ACHN (cell line): ENCODE measurements at regions not wholly inside any gene's neighbourhood (a gene's known extent, or its start where the extent isn't known, plus 50 kb on each side); places are given as distances from the start of the nearest gene placed in this dataset.
A peak's percentile ranks its signal among the peaks of the same experiment; 100 is the strongest.
"Not testable (repeated sequence)": the region's sequence is repeated elsewhere in the genome, so short reads cannot be mapped to it uniquely, and the experiment has no call there.

Source experiments
- DNase-seq: peaks from one replicate; pipeline ENCODE4 v3.0.0-alpha.2; 2015
- in situ Hi-C: cut with HindIII; loops from 2 replicates; pipeline ENCODE4 v1.10.0; 2017; ENCODE audit warnings: low sequenced_read_pairs, low pct_ligation_motif_present, low pct_unique_long_range_greater_than_20kb

GRCh38 chr2:129923265-129924091 lies 56.0 kb upstream of the RAB6C start:
- DNase-seq, result peak; percentile 53
- in situ Hi-C loops, result no loop called here

GRCh38 chr2:129924115-129924514 lies 55.4 kb upstream of the RAB6C start:
- in situ Hi-C loops, result not testable (repeated sequence)

DNA sequence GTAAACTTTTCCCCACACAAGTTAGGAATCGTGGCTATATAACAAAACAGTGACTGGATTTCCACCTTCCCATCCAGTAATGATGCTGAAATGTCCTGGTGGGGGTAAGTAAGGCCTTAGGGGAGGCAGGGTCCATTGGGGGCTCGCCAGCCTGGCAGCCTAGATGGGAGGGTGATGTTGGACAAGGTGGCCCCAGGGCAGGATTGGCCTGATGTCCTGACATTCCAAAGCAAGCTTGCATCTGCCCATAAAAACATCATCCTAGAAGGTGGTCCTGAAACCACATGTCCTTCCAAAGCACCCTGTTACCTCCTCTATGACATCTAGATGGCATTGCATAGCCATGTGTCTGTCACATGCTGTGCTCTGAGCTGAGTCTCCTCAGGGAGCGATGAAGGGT lies 54.1 kb upstream of the RAB6C start:
- no peak for DNase-seq
- in situ Hi-C loops, result no loop called here

More at GRCh38 chr2:129924115-129924514, 55.4 kb upstream of the RAB6C start:
- not testable (repeated sequence) for DNase-seq

GRCh38 chr2:129927696-129928095 lies 51.8 kb upstream of the RAB6C start:
- in situ Hi-C loops, result no loop called here
- no peak for DNase-seq

DNA sequence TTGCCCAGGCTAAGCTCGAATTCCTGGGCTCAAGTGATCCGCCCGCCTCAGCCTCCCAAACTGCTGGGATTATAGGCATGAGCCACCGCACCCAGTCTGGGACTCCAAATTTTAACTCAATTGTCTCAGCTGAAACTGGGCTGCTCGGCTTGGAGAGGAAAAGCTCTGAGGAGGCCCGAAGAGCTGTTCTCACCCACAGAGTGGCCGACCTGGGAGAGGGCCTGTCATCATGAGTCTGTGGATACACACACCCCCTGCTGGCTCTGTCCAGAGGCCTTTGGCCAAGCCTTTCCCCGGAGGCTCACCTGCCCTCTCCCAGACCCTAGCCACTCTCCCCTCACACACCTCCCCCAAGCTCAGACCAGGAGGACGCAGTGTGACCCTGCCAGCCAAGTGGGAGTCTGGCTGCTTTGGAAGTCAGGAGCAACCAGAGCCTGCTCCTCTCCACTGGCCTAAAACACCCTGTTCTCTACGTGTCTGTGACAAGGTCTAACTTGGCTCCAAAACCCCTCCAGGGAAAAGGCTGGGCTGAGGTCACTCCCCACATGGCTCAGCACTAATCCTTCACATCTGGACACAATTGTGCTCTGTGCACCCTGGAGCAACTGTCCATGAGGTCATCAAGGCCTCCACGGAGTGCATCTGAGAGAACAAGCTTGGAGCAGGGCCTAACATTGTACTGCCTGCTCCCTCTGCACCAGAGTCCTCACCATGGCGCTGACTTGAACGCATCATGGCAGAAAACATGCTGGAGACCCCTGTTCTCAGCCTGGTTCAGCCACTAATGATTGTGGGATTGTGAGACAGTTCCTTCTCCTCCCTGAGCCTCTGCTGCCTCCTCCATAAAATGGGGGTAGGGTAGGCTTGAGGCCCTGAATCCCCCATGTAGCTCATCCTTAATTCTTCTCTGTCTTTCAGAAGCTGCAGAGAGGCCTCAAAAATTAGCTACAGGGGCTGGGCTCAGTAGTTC lies 49.9 kb upstream of the RAB6C start:
- DNase-seq, result no peak
- in situ Hi-C loops, result no loop called here
